ENCODE measurements at regions not wholly inside any gene's neighbourhood (a gene's known extent, or its start where the extent isn't known, plus 50 kb on each side); places are given as distances from the start of the nearest gene placed in this dataset.

- H3K27ac ChIP-seq, result no peak overlapping the region
- TF ChIP-seq ZFX (IDR thresholded peaks at IDR 0.05; ENCODE audit: borderline replicate concordance) (no peak), CTCF (IDR thresholded peaks at IDR 0.05) (no peak)
These were observed 522.7 kb downstream of the PLPP3 start for GRCh38 chr1:56056438-56057287.

GRCh38 chr1:56054959-56055358 is 524.4 kb downstream of the PLPP3 start:
- H3K27ac ChIP-seq, result no peak overlapping the region
- TF ChIP-seq CTCF (IDR thresholded peaks at IDR 0.05) (no peak), ZFX (IDR thresholded peaks at IDR 0.05; ENCODE audit: borderline replicate concordance) (no peak)

- TF ChIP-seq ZFX (IDR thresholded peaks at IDR 0.05; ENCODE audit: borderline replicate concordance), result no peak
- no peak for TF ChIP-seq CTCF (IDR thresholded peaks at IDR 0.05)
- H3K27ac ChIP-seq, result no peak overlapping the region
These were observed 527.3 kb downstream of the PLPP3 start for GRCh38 chr1:56052041-56052440.

GRCh38 chr1:56050911-56051310 is 528.5 kb downstream of the PLPP3 start:
- TF ChIP-seq CTCF (IDR thresholded peaks at IDR 0.05) (no peak), ZFX (IDR thresholded peaks at IDR 0.05; ENCODE audit: borderline replicate concordance) (no peak)
- H3K27ac ChIP-seq, result no peak overlapping the region

- no peak overlapping the region for H3K27ac ChIP-seq
- no peak for TF ChIP-seq ZFX (IDR thresholded peaks at IDR 0.05; ENCODE audit: borderline replicate concordance)
- no peak for TF ChIP-seq CTCF (IDR thresholded peaks at IDR 0.05)
These were observed 533.9 kb downstream of the PLPP3 start for GRCh38 chr1:56045477-56045876.

- no peak overlapping the region for H3K27ac ChIP-seq
- TF ChIP-seq ZFX (IDR thresholded peaks at IDR 0.05; ENCODE audit: borderline replicate concordance) (no peak), CTCF (IDR thresholded peaks at IDR 0.05) (no peak)
These were observed 534.3 kb downstream of the PLPP3 start for GRCh38 chr1:56045062-56045461.

- TF ChIP-seq CTCF (IDR thresholded peaks at IDR 0.05) (no peak), ZFX (IDR thresholded peaks at IDR 0.05; ENCODE audit: borderline replicate concordance) (no peak)
- H3K27ac ChIP-seq, result no peak overlapping the region
These were observed 542.9 kb downstream of the PLPP3 start for GRCh38 chr1:56036479-56036878.

Measured in 22Rv1 (cell line).